ENCODE measurements at regions not wholly inside any gene's neighbourhood (a gene's known extent, or its start where the extent isn't known, plus 50 kb on each side); places are given as distances from the start of the nearest gene placed in this dataset.

- TF ChIP-seq CTCF (conservative IDR thresholded peaks at IDR 0.05 in 1 of 2, IDR thresholded peaks at IDR 0.05 in 1 of 2; ENCODE audit: low read depth in 1 of 2, low read length in 2 of 2) (no peak), EZH2 (IDR thresholded peaks at IDR 0.05; ENCODE audit: low read length, missing control alignments) (no peak)
Measured at GRCh38 chr12:19819231-19819630, 379.9 kb downstream of the AEBP2 start.

Measured in fibroblast of lung (primary cell).